Common myeloid progenitor, CD34-positive (primary cell): ENCODE measurements at regions not wholly inside any gene's neighbourhood (a gene's known extent, or its start where the extent isn't known, plus 50 kb on each side); places are given as distances from the start of the nearest gene placed in this dataset.

Experiments used
- CTCF ChIA-PET: fragments of 350-600 bp; sonication (Branson Sonifier 250); formaldehyde crosslinking; loops from one replicate; lab custom pipeline; 2021; ENCODE audit warnings: antibody characterized with exemption; lab: Charles Lee
- POLR2A ChIA-PET: fragments of 350-600 bp; sonication (Branson Sonifier 250); formaldehyde crosslinking; loops from one replicate; lab custom pipeline; 2021; ENCODE audit warnings: antibody characterized with exemption; lab: Charles Lee
- DNase-seq, 3 donors: peaks; one replicate each; pipeline versions ENCODE4 v3.0.0 to v3.0.0-alpha.2; 2013
- H3K27ac ChIP-seq, 2 experiments: 1 replicate in 1 of 2; 2 replicates in 1 of 2; pipeline ENCODE4 v1.7.0; 2013; ENCODE audit warnings: inconsistent platforms in 2 of 2, low read length in 2 of 2, mild to moderate bottlenecking in 2 of 2, low read depth in 1 of 2, moderate library complexity in 1 of 2; ENCODE audit not compliant: severe bottlenecking in 2 of 2, insufficient read depth in 1 of 2, poor library complexity in 1 of 2
- H3K27me3 ChIP-seq, 5 experiments: replicated peaks in 2 of 5; 1 replicate in 3 of 5; 2 replicates in 2 of 5; pipeline versions ENCODE4 v1.6.1 to v1.7.0; 2013; ENCODE audit warnings: low read length in 4 of 5, mild to moderate bottlenecking in 2 of 5, moderate library complexity in 2 of 5, inconsistent platforms in 1 of 5; ENCODE audit not compliant: insufficient read depth in 5 of 5, control insufficient read depth in 4 of 5
- H3K36me3 ChIP-seq, 4 experiments: 1 replicate in 2 of 4; 2 replicates in 2 of 4; pipeline versions ENCODE4 v1.6.1 to v1.7.0; 2013; ENCODE audit warnings: low read length in 3 of 4, control low read depth in 1 of 4, mild to moderate bottlenecking in 1 of 4; ENCODE audit not compliant: control insufficient read depth in 4 of 4, insufficient read depth in 4 of 4
- H3K4me1 ChIP-seq, 4 experiments: 1 replicate in 3 of 4; 2 replicates in 1 of 4; pipeline versions ENCODE4 v1.6.1 to v1.7.1; 2013; ENCODE audit warnings: low read length in 3 of 4, mild to moderate bottlenecking in 3 of 4, control low read depth in 1 of 4, inconsistent platforms in 1 of 4, moderate library complexity in 1 of 4; ENCODE audit not compliant: control insufficient read depth in 4 of 4, insufficient read depth in 4 of 4; ENCODE audit errors: control extremely low read depth in 1 of 4
- H3K4me3 ChIP-seq, 7 experiments: 1 replicate in 4 of 7; 2 replicates in 3 of 7; pipeline versions ENCODE4 v1.5.1 to v1.7.0; 2013; ENCODE audit warnings: mild to moderate bottlenecking in 7 of 7, low read length in 6 of 7, moderate library complexity in 6 of 7, inconsistent platforms in 2 of 7, low read depth in 2 of 7, control low read depth in 1 of 7; ENCODE audit not compliant: insufficient read depth in 4 of 7, control insufficient read depth in 1 of 7; ENCODE audit errors: extremely low read depth in 1 of 7
- H3K9me3 ChIP-seq, 5 experiments: 1 replicate in 4 of 5; 2 replicates in 1 of 5; pipeline versions ENCODE4 v1.6.1 to v1.7.1; 2013; ENCODE audit warnings: low read length in 4 of 5, mild to moderate bottlenecking in 2 of 5, inconsistent platforms in 1 of 5, low read depth in 1 of 5, moderate library complexity in 1 of 5; ENCODE audit not compliant: control insufficient read depth in 4 of 5, insufficient read depth in 2 of 5; ENCODE audit errors: control extremely low read depth in 1 of 5
- WGBS: methylation state at CpG from one replicate; pipeline ENCODE4 v1.1.5; 2013; ENCODE audit not compliant: insufficient coverage; 5-methylcytosine and 5-hydroxymethylcytosine counted together

DNA sequence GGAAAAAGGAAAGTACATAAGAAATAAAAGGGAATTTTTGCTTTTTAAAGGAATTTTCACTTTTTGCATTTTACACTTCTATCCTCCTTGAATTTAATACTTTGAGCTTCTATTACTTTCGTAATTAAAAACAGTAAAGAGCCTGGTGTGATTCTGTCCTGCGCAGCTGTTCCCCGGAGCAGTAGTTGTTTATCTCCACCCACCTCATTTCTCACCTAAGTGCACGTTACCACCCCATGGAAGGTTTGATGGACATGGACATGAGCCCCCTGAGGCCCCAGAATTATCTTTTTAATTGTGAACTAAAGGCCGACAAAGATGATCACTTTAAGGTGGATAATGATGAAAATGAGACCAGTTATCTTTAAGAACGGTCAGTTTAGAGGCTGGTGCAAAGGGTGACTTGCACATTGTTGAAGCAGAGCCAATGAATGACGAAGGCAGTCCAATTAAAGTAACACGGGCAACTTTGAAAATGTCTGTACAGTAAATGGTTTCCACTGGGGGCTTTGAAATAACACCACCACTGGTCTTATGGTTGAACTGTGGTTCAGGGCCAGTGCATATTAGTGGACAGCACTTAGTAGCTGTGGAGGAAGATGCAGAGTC lies 52.1 kb upstream of the TEX13D start:
- no peaks in the 10 kb centered on the region for H3K4me1 ChIP-seq
- no peaks in the 10 kb centered on the region for H3K9me3 ChIP-seq
- CTCF ChIA-PET, result no interaction called here
- POLR2A ChIA-PET, result no interaction called here
- no peaks in the 10 kb centered on the region for H3K36me3 ChIP-seq
- no peaks in the 10 kb centered on the region for H3K27me3 ChIP-seq
- 68% methylated on average over 5 of the region's 8 CpGs for WGBS
- H3K4me3 ChIP-seq, result no peak overlapping the region
- no peak overlapping the region for H3K27ac ChIP-seq
- no peak for DNase-seq

GRCh38 chrX:124282580-124282979 lies 49.9 kb upstream of the TEX13D start:
- ChIA-PET POLR2A (no interaction called here), CTCF (no interaction called here)
- H3K4me1 ChIP-seq, result no peaks in the 10 kb centered on the region
- no peaks in the 10 kb centered on the region for H3K27me3 ChIP-seq
- no peak for DNase-seq
- WGBS, result 72% methylated on average over 2 of the region's 2 CpGs
- H3K36me3 ChIP-seq, result no peaks in the 10 kb centered on the region
- no peak overlapping the region for H3K27ac ChIP-seq
- H3K9me3 ChIP-seq, result no peaks in the 10 kb centered on the region
- H3K4me3 ChIP-seq, result no peak overlapping the region
